ENCODE measurements at regions not wholly inside any gene's neighbourhood (a gene's known extent, or its start where the extent isn't known, plus 50 kb on each side); places are given as distances from the start of the nearest gene placed in this dataset.

GRCh38 chr5:54754420-54754819 is 231.0 kb downstream of the ESM1 start:
- TF ChIP-seq CTCF (IDR thresholded peaks at IDR 0.05): no peak
- TF ChIP-seq POLR2AphosphoS5 (IDR thresholded peaks at IDR 0.05): no peak
- no peak for TF ChIP-seq POLR2A (IDR thresholded peaks at IDR 0.05)
- no peak for TF ChIP-seq EP300 (IDR thresholded peaks at IDR 0.05)

All from suprapubic skin (tissue), 4 donors.